ENCODE measurements at regions not wholly inside any gene's neighbourhood (a gene's known extent, or its start where the extent isn't known, plus 50 kb on each side); places are given as distances from the start of the nearest gene placed in this dataset.
A peak's percentile ranks its signal among the peaks of the same experiment; 100 is the strongest.

DNA sequence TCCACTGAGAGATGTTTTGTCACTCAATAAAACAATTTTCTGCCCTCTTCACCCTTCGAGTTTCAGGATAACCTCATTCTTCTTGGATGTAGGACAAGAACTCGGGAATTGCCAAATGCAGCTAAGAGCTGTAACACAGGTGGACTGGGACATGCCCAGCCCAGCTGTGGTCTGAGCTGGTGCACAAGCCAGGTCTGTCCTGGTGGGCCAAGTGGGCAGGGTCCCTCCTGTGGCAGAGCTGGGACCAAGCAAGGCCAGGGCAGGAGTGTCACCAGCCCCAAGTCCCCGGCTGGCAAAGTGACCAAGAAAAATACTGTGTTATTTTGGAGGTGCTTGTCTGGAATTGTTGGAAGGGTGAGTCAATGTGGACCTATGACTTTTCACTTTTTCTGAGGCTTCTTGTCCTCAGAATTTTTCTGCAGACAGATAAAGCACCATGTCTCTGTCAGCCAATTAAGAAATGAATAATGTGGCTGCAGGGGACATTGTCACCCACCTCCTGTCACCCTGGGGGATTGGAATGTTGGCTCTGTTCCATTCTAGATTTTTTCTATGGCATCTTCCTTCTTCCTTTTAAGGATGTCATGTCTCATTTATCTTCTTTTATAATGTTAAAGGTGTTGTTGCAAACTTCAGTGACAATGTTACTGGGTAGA lies 645.2 kb upstream of the EPHA6 start:
- no peak for DNase-seq (ENCODE audit: low spot score)

DNA sequence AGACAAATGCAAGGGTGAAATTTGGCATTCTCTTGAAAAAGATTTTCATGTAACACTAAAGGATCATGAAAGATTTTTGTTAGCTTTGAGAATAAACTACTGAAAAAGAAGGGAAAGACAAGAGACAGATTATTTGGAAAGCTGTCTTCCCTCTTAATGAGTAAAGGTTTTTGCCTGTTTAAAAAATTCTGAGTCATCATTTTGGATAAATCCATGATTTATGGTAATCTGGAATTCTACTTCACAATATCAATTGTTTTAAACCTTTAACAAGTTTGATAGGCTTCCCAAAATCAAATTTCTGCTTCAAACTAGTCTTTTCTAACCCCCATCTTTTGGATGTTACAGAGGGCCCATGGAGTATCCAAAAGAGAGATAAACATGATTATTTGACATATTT lies 641.5 kb upstream of the EPHA6 start:
- DNase-seq (ENCODE audit: low spot score), result no peak

DNA sequence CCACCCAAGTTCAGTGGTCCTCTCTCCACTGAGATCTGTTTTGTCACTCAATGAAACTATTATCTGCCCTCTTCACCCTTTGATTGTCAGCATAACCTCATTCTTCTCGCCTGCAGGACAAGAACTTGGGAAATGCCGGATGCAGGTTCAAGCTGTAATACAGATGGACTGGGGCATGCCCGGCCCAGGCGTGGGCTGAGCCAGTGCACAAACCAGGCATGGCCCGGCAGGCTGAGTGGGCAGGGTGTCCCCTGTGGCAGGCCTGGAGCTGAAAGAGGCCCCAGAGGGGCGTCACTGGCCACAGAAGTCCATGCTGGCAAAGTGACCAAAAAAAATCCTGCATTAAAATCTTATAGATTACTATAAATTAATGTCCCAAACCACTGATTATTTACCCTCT lies 638.9 kb upstream of the EPHA6 start:
- no peak for DNase-seq (ENCODE audit: low spot score)

DNA sequence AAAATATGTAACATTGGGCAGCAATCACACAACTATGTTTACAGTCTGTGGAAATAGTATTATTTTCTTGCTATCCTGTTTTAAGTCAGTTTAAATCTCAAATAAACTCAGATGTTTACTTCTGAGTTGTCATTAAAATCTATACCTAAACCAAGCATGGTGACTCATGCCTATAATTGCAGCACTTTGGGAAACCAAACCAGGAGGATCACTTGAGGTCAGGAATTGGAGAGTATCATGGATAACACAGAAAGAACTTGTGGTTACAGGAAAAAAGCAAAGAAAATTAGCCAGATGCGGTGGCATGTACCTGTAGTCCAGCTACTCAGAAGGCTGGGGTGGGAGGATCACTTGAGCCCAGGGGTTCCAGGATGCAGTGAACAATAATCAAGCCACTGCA lies 631.6 kb upstream of the EPHA6 start:
- no peak for DNase-seq (ENCODE audit: low spot score)

DNA sequence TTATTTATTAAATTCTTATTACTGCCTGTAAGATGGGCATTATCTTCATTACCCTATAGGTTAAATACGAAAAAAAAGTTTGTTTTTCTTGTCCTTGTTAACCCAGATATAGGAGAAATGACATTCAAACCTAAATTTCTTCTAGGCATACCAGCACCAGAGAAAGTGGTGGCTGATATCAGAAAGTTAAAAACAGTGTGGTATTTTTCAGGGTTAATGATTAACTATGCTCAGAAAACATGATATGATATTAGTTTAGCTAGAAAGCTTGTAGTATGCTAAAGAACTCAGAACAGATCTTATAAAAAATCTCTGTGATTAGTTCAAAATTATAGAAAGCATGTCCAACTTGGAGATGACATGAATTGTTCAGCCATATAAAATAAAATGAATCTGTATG lies 630.5 kb upstream of the EPHA6 start:
- DNase-seq (ENCODE audit: low spot score), result no peak

DNA sequence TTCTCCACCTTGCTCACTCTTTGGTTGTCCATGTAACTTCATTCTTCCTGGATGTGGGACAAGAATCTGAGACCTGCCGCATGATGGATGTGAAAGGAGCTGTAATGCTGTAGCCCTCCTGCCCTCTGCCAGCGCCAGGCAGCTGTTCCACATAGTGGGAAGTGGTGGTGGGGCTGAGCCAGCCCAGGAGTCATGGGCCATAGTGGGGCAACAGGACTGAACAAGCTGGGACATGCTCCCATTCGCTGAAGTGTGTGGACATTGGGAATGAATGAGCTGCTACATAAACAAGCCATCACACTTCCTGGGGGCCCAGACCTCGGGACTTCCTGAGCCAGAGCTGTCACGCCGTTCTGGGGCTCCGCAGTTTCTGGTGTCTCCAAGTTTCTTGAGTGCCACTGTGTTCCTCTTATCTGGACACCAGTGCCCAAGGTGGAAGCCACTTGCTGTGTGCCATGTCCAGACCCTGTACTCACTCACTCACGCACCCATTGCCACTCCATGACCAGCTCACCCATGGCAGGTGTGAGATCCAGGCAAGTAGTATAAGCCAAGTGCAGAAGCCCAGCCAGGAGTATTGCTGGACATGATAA lies 624.3 kb upstream of the EPHA6 start:
- no peak for DNase-seq (ENCODE audit: low spot score)

DNA sequence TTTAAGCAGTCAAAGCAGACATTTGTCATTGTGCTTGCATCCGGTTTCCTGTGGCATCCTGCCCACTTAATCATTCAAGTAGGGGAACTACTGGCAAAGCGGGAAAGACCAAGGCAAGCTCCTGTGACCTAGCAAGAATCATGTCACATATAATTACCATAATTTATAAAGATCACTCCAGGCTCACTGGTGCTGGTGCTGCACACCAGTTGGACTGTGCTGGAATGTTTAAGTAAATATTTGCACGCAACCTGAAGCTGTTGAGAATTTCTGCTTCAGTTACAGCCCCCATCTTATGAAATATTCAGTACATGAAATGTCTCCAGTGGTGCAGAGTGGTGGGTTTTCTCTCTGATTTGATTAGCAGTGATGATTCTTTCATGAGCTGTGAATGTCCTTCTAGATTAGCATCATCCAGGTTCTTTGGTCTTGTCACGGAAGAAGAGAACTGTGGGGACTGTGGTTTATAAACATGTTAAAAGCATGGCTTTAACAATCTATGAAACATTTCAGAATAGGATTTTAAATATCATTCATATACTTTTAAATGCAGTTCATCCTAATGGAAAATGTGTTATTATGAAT lies 621.3 kb upstream of the EPHA6 start:
- DNase-seq (ENCODE audit: low spot score), result no peak

DNA sequence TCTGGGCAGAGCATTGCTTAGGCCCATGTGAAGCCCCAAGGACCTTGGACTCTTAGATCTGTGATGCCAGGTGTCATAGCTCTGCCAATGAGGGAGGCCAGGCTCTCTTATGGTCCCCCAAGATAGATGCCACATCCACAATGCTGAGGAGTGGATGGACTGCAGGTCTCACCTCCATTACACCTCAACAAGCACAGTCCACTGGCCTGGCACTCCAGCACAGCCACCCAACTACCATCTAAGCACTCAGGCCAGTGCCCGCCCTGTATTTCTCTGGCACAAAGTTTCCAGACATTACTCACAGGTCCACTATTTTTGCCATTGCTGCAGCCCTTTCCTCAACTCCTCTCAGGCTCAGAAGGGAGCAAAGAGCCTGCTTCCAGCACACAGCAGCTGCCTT lies 613.5 kb upstream of the EPHA6 start:
- no peak for DNase-seq (ENCODE audit: low spot score)

DNA sequence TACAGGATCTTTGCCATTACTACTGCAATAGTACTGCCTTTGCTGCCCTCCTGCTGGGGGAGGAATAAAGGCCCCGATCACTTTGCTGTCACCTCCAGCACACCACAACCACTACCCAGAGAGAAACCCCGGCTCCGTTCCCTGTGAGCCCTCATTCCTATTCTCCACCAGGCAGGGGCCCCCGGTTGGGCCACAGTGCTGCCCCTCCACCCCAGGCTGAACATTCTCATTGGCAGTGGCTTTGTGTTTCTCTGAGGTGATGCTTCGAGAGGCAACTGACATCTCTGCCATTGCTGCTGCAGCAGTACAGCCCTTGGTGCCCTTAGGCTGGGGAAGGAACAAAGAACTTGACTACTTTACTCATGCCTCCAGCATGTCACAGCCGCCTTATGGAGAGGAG lies 612.9 kb upstream of the EPHA6 start:
- no peak for DNase-seq (ENCODE audit: low spot score)

DNA sequence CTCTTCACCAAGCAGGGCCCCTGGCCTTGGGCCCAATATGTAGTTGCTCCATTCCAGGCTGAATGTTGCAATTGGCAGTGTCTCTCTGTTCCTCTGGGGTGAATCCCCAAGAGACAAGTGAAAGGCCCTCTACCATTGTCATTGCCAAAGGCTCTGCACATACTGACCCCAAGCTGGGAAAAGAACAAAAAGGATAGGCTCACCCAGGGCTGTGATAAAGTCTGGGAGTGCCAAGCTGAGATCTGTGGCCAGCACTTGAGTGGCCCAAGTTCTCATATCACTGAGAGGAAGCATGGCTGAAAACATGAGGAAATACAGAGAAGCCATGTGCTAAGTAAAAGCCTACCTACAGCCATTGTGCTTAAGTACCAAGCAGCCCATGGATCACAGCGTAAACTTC lies 612.2 kb upstream of the EPHA6 start:
- no peak for DNase-seq (ENCODE audit: low spot score)

DNA sequence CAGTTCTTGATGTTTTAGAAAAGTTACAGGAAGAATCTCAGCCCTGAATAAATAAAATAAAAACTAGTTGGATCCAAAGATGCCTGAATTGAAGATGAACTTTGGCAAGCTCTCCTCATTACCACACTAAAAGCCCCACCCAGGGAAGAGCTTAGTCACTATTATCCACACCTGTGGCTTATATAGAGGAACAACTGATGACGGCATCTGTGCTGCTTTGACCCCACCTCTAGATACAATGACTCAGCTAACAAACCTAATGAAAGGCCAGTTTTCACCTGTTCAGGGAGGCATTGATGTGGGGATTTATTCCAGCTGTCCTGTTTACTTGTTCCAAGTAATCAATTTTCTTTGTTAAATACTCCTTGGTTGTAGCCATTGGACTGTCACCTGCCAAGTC lies 604.7 kb upstream of the EPHA6 start:
- no peak for DNase-seq (ENCODE audit: low spot score)

DNA sequence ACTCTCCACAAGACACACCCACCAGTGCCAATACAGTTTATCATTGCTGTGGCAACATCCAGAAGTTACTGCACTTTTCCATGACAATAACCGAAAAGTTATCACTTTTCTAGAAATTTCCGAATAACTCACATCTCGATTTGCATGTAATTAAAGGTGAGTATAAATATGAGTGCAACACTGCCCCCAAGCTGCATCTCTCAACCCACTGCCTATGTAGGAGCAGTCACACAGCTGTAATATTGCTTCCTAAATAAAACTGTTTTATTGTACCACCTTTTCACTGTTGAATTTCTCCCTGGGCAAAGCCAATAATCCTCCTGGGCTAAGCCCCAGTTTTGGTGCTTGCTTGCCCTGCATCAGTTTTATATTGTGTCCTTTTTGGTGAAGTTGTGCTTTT lies 601.0 kb upstream of the EPHA6 start:
- DNase-seq (ENCODE audit: low spot score), result no peak

DNA sequence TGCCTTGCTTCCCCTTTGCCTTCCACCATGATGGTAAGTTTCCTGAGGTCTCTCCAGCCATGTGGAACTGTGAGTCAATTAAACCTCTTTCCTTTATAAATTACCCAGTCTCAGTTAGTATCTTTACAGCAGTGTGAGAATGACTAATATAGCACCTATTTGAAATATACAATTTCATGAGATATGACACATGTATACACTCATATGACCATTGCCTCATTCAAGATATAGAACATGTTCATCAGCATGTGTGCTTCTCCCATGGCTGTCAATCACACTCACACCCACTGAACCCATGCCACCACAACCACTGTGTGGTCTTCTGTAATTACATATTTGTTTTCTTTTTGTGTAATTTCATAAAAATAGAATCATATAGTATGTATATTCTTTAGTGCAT lies 599.5 kb upstream of the EPHA6 start:
- no peak for DNase-seq (ENCODE audit: low spot score)

DNA sequence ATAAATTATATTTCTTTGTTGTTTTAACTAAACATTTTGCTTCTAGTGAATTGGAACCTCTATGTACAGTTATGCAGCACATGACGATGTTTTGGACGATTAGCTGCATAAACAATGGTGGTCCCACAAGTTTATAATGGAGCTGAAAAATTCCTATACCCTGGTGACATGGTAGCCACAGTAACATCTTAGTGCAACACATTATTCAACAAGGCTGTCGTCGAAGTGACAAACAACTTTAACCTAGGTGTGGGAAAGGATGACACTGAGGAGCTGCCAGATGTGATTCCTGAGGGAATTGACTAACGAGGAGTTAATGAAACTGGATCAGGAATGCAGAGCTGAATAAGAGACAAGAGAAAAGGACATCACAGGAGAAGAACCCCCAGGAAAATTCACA lies 588.9 kb upstream of the EPHA6 start:
- DNase-seq (ENCODE audit: low spot score), result no peak

DNA sequence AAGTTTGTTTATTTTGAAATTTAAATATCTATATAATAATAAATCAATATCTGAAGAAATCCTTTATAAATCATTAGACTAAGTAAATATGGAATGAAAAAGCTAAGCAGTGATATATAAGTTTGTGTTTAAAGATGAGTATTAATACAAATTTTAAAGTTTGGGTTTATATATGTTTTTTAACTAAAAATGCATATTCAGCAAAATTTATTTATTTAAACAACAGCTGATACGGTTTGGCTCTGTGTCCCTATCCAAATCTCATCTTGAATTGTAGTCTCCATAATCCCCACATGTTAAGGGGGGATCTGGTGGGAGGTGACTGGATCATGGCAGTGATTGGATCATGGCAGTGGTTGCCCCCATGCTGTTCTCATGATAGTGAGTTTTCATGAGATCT lies 580.7 kb upstream of the EPHA6 start:
- DNase-seq (ENCODE audit: low spot score), result no peak

DNA sequence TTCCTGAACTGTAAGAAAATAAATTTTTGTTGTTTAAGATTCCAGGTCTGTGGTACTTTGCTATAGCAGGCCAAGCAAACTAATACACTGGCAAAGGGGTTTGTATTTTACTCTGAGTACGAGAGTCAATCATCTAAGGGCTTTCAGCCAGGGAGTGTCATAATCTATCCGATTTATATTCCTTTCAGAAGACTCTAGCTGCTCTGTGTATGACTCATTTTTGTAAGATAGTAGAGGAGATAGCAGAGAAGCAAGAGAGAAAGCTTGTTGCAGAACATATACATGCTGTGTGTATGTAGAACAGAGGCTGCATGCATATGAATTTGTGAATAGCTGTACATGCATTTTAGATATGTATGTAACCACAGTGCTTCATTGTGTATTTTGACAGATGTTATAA lies 577.9 kb upstream of the EPHA6 start:
- no peak for DNase-seq (ENCODE audit: low spot score)

DNA sequence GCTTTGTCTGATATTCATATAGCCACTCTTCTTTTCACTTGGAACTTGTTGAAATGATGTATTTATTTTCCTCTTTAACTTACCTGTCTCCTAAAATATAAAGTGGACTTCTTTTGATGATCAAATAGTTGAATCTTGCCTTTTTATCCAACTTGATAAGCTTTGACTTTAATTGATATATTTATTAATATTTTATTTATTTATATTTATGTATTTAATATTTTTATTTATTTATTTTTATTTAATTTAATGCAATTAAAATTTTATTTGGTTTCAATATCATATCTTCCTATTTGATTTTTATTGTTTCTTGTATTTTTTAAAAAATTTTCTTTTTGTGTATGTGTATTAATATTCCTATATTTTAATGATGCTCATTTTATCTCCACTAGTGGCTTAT lies 555.1 kb upstream of the EPHA6 start:
- DNase-seq (ENCODE audit: low spot score), result no peak

DNA sequence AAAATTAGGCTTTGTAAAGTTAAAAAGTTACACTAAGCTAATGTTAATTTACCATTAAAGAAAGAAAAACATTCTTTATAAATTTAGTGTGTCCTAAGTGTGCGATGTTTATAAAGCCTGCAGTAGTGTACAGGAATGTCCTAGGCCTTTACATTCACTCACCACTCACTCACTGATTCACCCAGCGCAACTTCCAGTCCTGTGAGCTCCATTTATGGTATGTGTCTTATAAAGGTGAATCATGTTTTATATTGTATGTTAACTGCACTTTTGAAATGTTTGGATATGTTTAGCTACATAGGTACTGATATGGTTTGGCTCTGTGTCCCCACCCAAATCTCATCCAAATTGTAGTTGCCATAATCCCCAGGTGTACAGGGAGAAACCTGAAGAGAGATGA lies 549.7 kb upstream of the EPHA6 start:
- no peak for DNase-seq (ENCODE audit: low spot score)

DNA sequence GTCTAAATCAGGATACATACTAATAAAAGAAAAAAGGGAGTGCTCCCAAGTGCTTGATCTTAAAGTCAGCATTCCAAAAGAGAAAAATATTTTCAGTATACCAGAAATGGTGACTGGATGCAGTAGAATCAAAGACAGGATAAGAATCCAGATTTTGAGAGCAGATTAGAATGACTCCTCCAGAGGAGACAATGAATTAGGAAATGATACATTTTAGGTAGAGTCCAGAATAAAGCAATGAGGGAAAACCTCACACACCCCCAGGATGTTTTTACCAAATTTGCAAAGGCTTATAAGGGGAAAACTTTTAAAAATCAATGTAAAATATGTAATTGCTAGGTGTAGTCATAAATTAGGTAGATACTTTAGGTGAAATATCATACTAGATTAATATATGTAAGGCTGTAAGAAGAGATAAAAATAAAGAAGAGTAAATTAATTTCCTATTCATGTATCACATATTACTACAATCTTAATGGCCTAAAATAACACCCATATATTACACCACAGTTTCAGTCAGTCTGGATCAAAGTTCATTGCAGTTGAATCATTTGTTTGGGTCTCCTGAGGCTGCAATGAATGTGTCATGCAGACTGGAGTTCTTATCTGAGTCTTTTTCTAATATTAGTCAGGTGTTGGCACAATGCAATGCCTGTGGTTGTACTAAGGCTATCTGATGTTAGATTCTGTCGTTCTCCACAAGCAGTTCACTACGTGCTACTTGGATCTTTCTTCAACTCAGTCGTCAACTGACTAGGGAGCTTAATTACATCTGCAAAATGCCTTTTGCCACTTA lies 547.8 kb upstream of the EPHA6 start:
- DNase-seq (ENCODE audit: low spot score), result no peak

DNA sequence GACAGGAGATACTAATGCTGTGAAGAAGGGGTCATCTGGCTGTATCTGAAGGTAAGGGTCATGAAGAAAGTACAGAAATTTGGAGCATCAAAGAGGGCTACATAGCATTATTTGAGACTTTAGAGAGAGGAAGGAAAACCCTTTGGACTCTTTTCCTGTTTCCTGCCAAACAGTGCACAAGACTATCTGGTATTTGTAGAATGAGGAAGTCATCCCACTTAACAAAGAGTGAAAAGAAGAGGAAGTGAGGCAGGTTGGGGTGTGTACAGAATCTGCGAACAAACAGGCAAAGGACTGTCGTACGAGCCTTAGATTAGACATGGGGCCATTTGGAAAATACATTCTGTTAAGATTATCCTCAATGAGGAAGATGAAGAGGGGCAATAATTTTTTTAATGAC lies 546.8 kb upstream of the EPHA6 start:
- DNase-seq (ENCODE audit: low spot score), result no peak

DNA sequence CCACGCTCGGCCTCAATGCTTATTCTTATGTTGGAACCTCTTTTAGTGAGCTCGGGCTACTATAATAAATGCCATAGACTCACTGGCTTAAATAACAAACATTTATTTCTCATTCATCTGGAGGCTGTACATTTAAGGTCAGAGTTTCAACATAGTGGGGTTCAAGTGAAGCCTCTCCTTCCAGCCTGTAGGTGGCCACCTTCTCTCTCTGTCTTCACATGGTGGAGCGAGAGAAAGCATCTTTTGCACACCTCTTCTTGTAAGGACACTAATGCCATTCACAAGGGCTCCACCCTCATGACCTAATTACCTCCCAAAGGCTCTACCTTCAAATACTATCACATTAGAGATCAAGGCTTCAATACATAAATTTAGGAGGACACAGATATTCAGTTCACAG lies 520.3 kb upstream of the EPHA6 start:
- DNase-seq (ENCODE audit: low spot score), result peak; percentile 2

DNA sequence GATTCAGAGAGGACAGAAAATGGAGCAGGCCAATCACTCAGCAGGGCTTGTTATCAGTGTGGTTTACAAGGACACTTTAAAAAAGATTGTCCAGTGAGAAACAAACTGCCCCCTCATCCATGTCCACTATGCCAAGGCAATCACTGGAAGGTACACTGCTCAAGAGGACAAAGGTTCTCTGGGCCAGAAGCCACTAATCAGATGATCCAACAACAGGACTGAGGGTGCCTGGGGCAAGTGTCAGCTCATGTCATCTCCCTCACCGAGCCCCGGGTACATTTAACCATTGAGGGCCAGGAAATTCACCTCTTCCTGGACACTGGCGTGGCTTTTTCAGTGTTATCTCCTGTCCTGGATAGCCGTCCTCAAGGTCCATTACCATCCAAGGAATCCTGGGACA lies 513.7 kb upstream of the EPHA6 start:
- no peak for DNase-seq (ENCODE audit: low spot score)

DNA sequence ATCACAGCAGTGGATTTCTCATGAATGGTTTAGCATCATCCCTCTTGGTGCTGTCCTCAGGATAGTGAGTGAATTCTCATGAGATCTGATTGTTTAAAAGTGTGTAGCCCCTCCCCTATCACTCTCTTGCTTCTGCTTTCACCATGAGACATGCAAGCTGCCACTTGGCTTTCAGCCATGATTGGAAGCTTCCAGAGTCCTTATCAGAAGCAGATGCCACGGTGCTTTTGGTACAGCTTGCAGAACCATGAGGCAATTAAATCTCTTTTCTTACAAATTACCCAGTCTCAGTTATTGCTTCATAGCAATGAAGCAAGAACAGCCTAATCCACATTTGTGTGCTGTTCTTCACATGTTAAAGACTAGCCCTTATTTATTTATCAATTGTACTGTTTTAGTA lies 495.2 kb upstream of the EPHA6 start:
- DNase-seq (ENCODE audit: low spot score), result peak; percentile 33
